HepG2 (cell line): ENCODE measurements at regions not wholly inside any gene's neighbourhood (a gene's known extent, or its start where the extent isn't known, plus 50 kb on each side); places are given as distances from the start of the nearest gene placed in this dataset.

Experiments
- AGO2 ChIP-seq: fragments of 200-400 bp; formaldehyde crosslinking; optimal IDR thresholded peaks from 2 replicates; pipeline ENCODE3; 2017; ENCODE audit warnings: mild to moderate bottlenecking, low read depth, low read length, moderate library complexity
- KAT8 ChIP-seq: IDR thresholded peaks from 2 replicates; pipeline ENCODE4 v1.6.1; 2016; ENCODE audit warnings: missing genetic modification reagents, missing compliant biosample characterization
- MEF2D ChIP-seq: sonication (generic); formaldehyde crosslinking; IDR thresholded peaks from 2 replicates; pipeline ENCODE4 v1.5.1; 2020; ENCODE audit warnings: mild to moderate bottlenecking, missing genetic modification reagents
- POLR2A ChIP-seq, 2 experiments: IDR thresholded peaks; 2 replicates each; pipeline ENCODE4 v1.6.1; 2011; ENCODE audit warnings: low read depth in 2 of 2, low read length in 2 of 2, mild to moderate bottlenecking in 1 of 2, moderate library complexity in 1 of 2; ENCODE audit not compliant: insufficient read depth in 1 of 2
- POLR2AphosphoS5 ChIP-seq: IDR thresholded peaks from 2 replicates; pipeline ENCODE4 v1.6.1; 2012; ENCODE audit warnings: low read depth, low read length
- RNF2 ChIP-seq: fragments of 450-650 bp; conservative IDR thresholded peaks from 2 replicates; pipeline ENCODE4 v1.6.1; 2016; ENCODE audit warnings: low read depth
- SMC3 ChIP-seq: IDR thresholded peaks from 2 replicates; pipeline ENCODE4 v1.6.1; 2011; ENCODE audit warnings: low read length, improper control_type of control experiment
- TFDP2 ChIP-seq: sonication (generic); formaldehyde crosslinking; IDR thresholded peaks from 2 replicates; pipeline ENCODE4 v1.4.0; 2020; ENCODE audit warnings: missing genetic modification reagents
- WIZ ChIP-seq: sonication (generic); formaldehyde crosslinking; IDR thresholded peaks from 2 replicates; pipeline ENCODE4 v1.5.1; 2020; ENCODE audit warnings: mild to moderate bottlenecking, missing genetic modification reagents
- ZBTB38 ChIP-seq: sonication (generic); formaldehyde crosslinking; IDR thresholded peaks from 2 replicates; pipeline ENCODE4 v1.5.1; 2020; ENCODE audit warnings: mild to moderate bottlenecking, missing genetic modification reagents
- ZNF777 ChIP-seq: sonication (generic); formaldehyde crosslinking; IDR thresholded peaks from 2 replicates; pipeline ENCODE4 v1.4.0; 2020; ENCODE audit warnings: missing genetic modification reagents
- TF ChIP-seq, protein P1 (sequence below): sonication (generic); formaldehyde crosslinking; IDR thresholded peaks from 2 replicates; pipeline ENCODE4 v1.5.0; 2020; ENCODE audit warnings: mild to moderate bottlenecking, missing genetic modification reagents, moderate library complexity
- TF ChIP-seq, protein P2 (sequence below): sonication (generic); formaldehyde crosslinking; IDR thresholded peaks from 2 replicates; pipeline ENCODE4 v1.5.0; 2020; ENCODE audit warnings: missing genetic modification reagents

DNA sequence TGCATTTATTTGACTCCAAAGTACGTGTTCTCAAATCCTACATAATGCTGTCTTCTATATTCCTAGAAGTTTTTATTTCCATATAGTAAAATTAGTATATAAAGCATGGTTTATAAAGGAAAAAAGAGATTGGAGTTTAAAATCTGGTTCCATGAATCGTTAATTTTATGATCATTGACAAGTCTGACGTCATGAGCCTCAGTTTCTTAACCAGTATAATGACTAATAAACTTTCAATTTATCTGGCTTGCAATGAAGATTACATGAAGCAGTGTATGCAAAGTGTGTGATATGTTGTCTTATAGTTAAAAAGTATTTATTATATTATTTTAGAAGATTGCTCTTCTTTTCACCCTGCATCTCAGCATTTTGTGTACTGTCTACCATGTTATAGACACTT is 421.4 kb upstream of the LRRC7 start:
- TF ChIP-seq POLR2A (IDR thresholded peaks at IDR 0.05; ENCODE audit: insufficient read depth in 1 of 2, low read depth in 2 of 2, low read length in 2 of 2) (no peak), WIZ (no peak), ZBTB38 (CRISPR knock-in tag) (no peak), ZNF777 (CRISPR knock-in tag) (no peak), RNF2 (no peak), POLR2AphosphoS5 (no peak), SMC3 (no peak), TFDP2 (CRISPR knock-in tag) (no peak), MEF2D (CRISPR knock-in tag) (no peak), KAT8 (CRISPR knock-in tag) (no peak), AGO2 (no peak)
- TF ChIP-seq, protein P1, sequence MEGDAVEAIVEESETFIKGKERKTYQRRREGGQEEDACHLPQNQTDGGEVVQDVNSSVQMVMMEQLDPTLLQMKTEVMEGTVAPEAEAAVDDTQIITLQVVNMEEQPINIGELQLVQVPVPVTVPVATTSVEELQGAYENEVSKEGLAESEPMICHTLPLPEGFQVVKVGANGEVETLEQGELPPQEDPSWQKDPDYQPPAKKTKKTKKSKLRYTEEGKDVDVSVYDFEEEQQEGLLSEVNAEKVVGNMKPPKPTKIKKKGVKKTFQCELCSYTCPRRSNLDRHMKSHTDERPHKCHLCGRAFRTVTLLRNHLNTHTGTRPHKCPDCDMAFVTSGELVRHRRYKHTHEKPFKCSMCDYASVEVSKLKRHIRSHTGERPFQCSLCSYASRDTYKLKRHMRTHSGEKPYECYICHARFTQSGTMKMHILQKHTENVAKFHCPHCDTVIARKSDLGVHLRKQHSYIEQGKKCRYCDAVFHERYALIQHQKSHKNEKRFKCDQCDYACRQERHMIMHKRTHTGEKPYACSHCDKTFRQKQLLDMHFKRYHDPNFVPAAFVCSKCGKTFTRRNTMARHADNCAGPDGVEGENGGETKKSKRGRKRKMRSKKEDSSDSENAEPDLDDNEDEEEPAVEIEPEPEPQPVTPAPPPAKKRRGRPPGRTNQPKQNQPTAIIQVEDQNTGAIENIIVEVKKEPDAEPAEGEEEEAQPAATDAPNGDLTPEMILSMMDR (CRISPR knock-in tag), result no peak
- TF ChIP-seq, protein P2, sequence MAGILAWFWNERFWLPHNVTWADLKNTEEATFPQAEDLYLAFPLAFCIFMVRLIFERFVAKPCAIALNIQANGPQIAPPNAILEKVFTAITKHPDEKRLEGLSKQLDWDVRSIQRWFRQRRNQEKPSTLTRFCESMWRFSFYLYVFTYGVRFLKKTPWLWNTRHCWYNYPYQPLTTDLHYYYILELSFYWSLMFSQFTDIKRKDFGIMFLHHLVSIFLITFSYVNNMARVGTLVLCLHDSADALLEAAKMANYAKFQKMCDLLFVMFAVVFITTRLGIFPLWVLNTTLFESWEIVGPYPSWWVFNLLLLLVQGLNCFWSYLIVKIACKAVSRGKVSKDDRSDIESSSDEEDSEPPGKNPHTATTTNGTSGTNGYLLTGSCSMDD (CRISPR knock-in tag), result no peak
